Dedifferentiated amniotic fluid mesenchymal stem cell (primary cell): ENCODE measurements at regions not wholly inside any gene's neighbourhood (a gene's known extent, or its start where the extent isn't known, plus 50 kb on each side); places are given as distances from the start of the nearest gene placed in this dataset.
"Not testable (repeated sequence)": the region's sequence is repeated elsewhere in the genome, so short reads cannot be mapped to it uniquely, and the experiment has no call there.

Source experiments
- DNase-seq: peaks from one replicate; pipeline ENCODE4 v3.0.0-alpha.2; 2016; ENCODE audit errors: extremely low spot score

- no peak for DNase-seq
Measured at GRCh38 chrX:110512341-110512740, 153.7 kb downstream of the RTL9 start.

- DNase-seq = no peak
Measured at GRCh38 chrX:110514509-110514908, 155.9 kb downstream of the RTL9 start.

GRCh38 chrX:110519501-110519900 is 160.9 kb downstream of the RTL9 start:
- DNase-seq = no peak

- no peak for DNase-seq
Measured at GRCh38 chrX:110519906-110520452, 161.3 kb downstream of the RTL9 start.

- DNase-seq = not testable (repeated sequence)
Measured at GRCh38 chrX:110520652-110521051, 162.0 kb downstream of the RTL9 start.

- DNase-seq = no peak
Measured at GRCh38 chrX:110531873-110532580, 173.4 kb downstream of the RTL9 start.

GRCh38 chrX:110532581-110532931 is 173.9 kb downstream of the RTL9 start:
- no peak for DNase-seq

GRCh38 chrX:110536816-110537215 is 178.2 kb downstream of the RTL9 start:
- no peak for DNase-seq

- no peak for DNase-seq
Measured at GRCh38 chrX:110541266-110541665, 182.6 kb downstream of the RTL9 start.

GRCh38 chrX:110550854-110551253 is 192.2 kb downstream of the RTL9 start:
- not testable (repeated sequence) for DNase-seq

- DNase-seq = no peak
Measured at GRCh38 chrX:110557864-110558263, 199.2 kb downstream of the RTL9 start.

- no peak for DNase-seq
Measured at GRCh38 chrX:110558406-110558805, 199.8 kb downstream of the RTL9 start.

GRCh38 chrX:110561034-110561433 is 202.4 kb downstream of the RTL9 start:
- no peak for DNase-seq

- no peak for DNase-seq
Measured at GRCh38 chrX:110563282-110563681, 204.6 kb downstream of the RTL9 start.

GRCh38 chrX:110568441-110568840 is 209.8 kb downstream of the RTL9 start:
- no peak for DNase-seq

GRCh38 chrX:110569506-110569905 is 210.9 kb downstream of the RTL9 start:
- DNase-seq = no peak

- DNase-seq = no peak
Measured at GRCh38 chrX:110578270-110578669, 217.3 kb downstream of the CHRDL1 start.

- no peak for DNase-seq
Measured at GRCh38 chrX:110584083-110584482, 211.5 kb downstream of the CHRDL1 start.

- DNase-seq = no peak
Measured at GRCh38 chrX:110588164-110588563, 207.5 kb downstream of the CHRDL1 start.

- no peak for DNase-seq
Measured at GRCh38 chrX:110588853-110589252, 206.8 kb downstream of the CHRDL1 start.

- no peak for DNase-seq
Measured at GRCh38 chrX:110600745-110601310, 194.8 kb downstream of the CHRDL1 start.

GRCh38 chrX:110614596-110614995 is 181.0 kb downstream of the CHRDL1 start:
- no peak for DNase-seq
